GM23248 (cell line): ENCODE measurements at regions not wholly inside any gene's neighbourhood (a gene's known extent, or its start where the extent isn't known, plus 50 kb on each side); places are given as distances from the start of the nearest gene placed in this dataset.

Experiments
- EZH2 ChIP-seq: fragments of 200-600 bp; sonication (generic); IDR thresholded peaks from 2 replicates; pipeline ENCODE4 v1.6.1; 2018; ENCODE audit warnings: antibody characterized with exemption, mild to moderate bottlenecking; ENCODE audit not compliant: insufficient read depth, poor library complexity, severe bottlenecking
- EZH2phosphoT487 ChIP-seq: fragments of 200-600 bp; sonication (generic); IDR thresholded peaks from 2 replicates; pipeline ENCODE4 v1.6.1; 2018; ENCODE audit warnings: antibody characterized with exemption, moderate library complexity, mild to moderate bottlenecking, low read depth; ENCODE audit not compliant: insufficient read depth

DNA sequence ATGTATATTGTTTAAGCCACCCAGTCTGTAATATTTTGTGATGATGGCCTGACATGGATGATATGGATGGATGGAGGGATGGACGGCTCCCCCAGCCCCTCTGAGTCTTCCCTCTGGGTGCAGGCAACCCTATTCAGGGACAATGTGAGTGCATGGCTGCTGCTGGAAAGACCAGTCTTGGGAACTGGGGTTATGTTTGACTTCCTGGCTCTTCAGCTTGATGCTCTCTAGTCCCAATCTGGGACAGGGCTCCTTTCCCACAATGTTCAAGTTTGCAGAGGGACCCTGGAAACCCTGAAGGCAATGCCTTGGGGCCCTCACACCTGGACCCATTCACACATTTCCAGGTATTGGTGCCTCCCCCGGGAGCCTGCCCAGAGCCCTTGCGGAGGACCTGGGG, 52.3 kb upstream of the RET start:
- TF ChIP-seq EZH2 (no peak), EZH2phosphoT487 (no peak)
